ENCODE measurements at regions not wholly inside any gene's neighbourhood (a gene's known extent, or its start where the extent isn't known, plus 50 kb on each side); places are given as distances from the start of the nearest gene placed in this dataset.
"Not testable (repeated sequence)": the region's sequence is repeated elsewhere in the genome, so short reads cannot be mapped to it uniquely, and the experiment has no call there.

DNA sequence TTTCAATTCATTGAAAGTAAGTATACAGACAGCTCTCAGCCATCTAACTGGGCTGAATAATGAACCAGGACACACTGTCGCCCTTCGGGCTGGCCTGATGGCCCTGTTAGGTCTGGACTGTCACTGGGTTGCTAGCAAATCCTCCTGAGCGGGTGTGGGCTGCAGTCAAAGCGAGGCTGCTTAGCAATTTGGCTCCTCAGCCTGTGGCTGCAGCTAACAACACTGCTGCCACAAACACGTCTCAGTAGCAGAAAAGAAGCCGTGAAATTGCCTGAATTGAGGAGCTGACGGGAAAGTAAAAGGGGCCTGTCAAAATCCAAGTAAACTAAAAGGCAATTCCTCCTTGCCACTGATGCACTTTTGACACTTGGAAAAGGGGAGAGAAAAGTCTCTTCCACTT is 72.8 kb downstream of the SMIM20 start:
- Histone ChIP-seq H3K4me3 (IDR thresholded peaks at IDR 0.05; ENCODE audit: insufficient read depth, low read depth, low read length) (no peak overlapping the region), H3K9ac (no peak overlapping the region), H3K79me2 (ENCODE audit: insufficient read depth, low read depth) (no peaks in the 10 kb centered on the region), H3K36me3 (ENCODE audit: insufficient read depth) (no peaks in the 10 kb centered on the region), H3K4me2 (no peak overlapping the region), H3K27me3 (ENCODE audit: insufficient read depth, low read depth) (no peaks in the 10 kb centered on the region), H3K4me1 (ENCODE audit: low read depth, poor library complexity, severe bottlenecking) (peaks cover 8% of the 10 kb centered on the region), H2AFZ (ENCODE audit: low read depth) (no peak overlapping the region), H3K27ac (no peak overlapping the region), H4K20me1 (ENCODE audit: insufficient read depth) (no peaks in the 10 kb centered on the region)
- TF ChIP-seq, protein P1, sequence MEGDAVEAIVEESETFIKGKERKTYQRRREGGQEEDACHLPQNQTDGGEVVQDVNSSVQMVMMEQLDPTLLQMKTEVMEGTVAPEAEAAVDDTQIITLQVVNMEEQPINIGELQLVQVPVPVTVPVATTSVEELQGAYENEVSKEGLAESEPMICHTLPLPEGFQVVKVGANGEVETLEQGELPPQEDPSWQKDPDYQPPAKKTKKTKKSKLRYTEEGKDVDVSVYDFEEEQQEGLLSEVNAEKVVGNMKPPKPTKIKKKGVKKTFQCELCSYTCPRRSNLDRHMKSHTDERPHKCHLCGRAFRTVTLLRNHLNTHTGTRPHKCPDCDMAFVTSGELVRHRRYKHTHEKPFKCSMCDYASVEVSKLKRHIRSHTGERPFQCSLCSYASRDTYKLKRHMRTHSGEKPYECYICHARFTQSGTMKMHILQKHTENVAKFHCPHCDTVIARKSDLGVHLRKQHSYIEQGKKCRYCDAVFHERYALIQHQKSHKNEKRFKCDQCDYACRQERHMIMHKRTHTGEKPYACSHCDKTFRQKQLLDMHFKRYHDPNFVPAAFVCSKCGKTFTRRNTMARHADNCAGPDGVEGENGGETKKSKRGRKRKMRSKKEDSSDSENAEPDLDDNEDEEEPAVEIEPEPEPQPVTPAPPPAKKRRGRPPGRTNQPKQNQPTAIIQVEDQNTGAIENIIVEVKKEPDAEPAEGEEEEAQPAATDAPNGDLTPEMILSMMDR (conservative IDR thresholded peaks at IDR 0.05; ENCODE audit: low read depth, low read length): no peak

DNA sequence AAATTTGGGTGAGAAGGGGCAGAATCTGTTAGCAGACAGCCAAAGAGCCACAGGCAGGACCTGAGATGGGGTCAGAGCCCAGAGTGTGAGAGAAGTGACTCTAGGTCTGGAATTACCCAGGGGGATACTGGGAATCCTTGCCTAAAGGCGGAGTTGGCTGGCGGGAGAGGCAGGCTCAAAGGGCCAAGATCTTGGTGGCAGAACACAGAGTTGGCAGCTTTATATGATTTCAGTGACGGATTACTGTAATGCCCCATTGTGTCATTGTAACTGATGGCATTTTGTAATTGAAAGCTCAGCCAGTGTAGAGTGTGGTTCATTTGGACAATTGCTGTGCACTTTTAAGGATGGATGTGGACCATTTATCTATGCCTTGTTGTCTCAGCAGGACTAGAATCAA is 77.3 kb downstream of the SMIM20 start:
- no peak overlapping the region for H3K4me3 ChIP-seq (IDR thresholded peaks at IDR 0.05; ENCODE audit: insufficient read depth, low read depth, low read length)
- H3K27me3 ChIP-seq (ENCODE audit: insufficient read depth, low read depth): no peaks in the 10 kb centered on the region
- TF ChIP-seq, protein P1 (conservative IDR thresholded peaks at IDR 0.05; ENCODE audit: low read depth, low read length): no peak
- H3K36me3 ChIP-seq (ENCODE audit: insufficient read depth): no peaks in the 10 kb centered on the region
- no peaks in the 10 kb centered on the region for H3K79me2 ChIP-seq (ENCODE audit: insufficient read depth, low read depth)
- no peak overlapping the region for H3K9ac ChIP-seq
- no peak overlapping the region for H2AFZ ChIP-seq (ENCODE audit: low read depth)
- H3K4me2 ChIP-seq: no peak overlapping the region
- H3K4me1 ChIP-seq (ENCODE audit: low read depth, poor library complexity, severe bottlenecking): no peaks in the 10 kb centered on the region
- no peaks in the 10 kb centered on the region for H4K20me1 ChIP-seq (ENCODE audit: insufficient read depth)
- H3K27ac ChIP-seq: no peak overlapping the region

GRCh38 chr4:25993395-25994185 is 79.6 kb downstream of the SMIM20 start:
- no peak overlapping the region for H3K27ac ChIP-seq
- no peak overlapping the region for H3K9ac ChIP-seq
- H4K20me1 ChIP-seq (ENCODE audit: insufficient read depth): no peaks in the 10 kb centered on the region
- H3K27me3 ChIP-seq (ENCODE audit: insufficient read depth, low read depth): no peaks in the 10 kb centered on the region
- no peaks in the 10 kb centered on the region for H3K4me1 ChIP-seq (ENCODE audit: low read depth, poor library complexity, severe bottlenecking)
- TF ChIP-seq, protein P1 (conservative IDR thresholded peaks at IDR 0.05; ENCODE audit: low read depth, low read length): peak; percentile 23; the same call in 1 of the 2 replicates
- no peaks in the 10 kb centered on the region for H3K36me3 ChIP-seq (ENCODE audit: insufficient read depth)
- H2AFZ ChIP-seq (ENCODE audit: low read depth): no peak overlapping the region
- H3K79me2 ChIP-seq (ENCODE audit: insufficient read depth, low read depth): no peaks in the 10 kb centered on the region
- no peak overlapping the region for H3K4me2 ChIP-seq
- no peak overlapping the region for H3K4me3 ChIP-seq (IDR thresholded peaks at IDR 0.05; ENCODE audit: insufficient read depth, low read depth, low read length)

DNA sequence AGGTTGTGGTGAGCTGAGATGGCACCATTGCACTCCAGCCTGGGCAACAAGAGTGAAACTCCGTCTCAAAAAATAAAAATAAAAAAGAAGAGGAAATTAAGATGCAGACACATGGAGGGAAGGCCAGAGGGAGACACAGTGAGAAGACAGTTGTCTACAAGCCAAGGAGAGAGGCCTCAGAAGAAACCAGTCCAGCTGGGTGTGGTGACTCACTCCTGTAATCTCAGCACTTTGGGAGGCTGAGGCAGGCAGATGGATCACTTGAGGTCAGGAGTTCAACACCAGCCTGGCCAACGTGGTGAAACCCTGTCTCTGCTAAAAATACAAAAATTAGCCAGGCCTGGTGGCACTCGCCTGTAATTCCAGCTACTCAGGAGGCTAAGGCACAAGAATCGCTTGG is 80.6 kb downstream of the SMIM20 start:
- not testable (repeated sequence) for H3K36me3 ChIP-seq (ENCODE audit: insufficient read depth); H3K79me2 ChIP-seq (ENCODE audit: insufficient read depth, low read depth); H3K4me1 ChIP-seq (ENCODE audit: low read depth, poor library complexity, severe bottlenecking); H3K4me2 ChIP-seq; H2AFZ ChIP-seq (ENCODE audit: low read depth); H3K27ac ChIP-seq; H3K9ac ChIP-seq; H4K20me1 ChIP-seq (ENCODE audit: insufficient read depth); H3K27me3 ChIP-seq (ENCODE audit: insufficient read depth, low read depth); H3K4me3 ChIP-seq (IDR thresholded peaks at IDR 0.05; ENCODE audit: insufficient read depth, low read depth, low read length)

- no peak overlapping the region for H3K4me3 ChIP-seq (IDR thresholded peaks at IDR 0.05; ENCODE audit: insufficient read depth, low read depth, low read length)
- H3K4me2 ChIP-seq: no peak overlapping the region
- H3K27me3 ChIP-seq (ENCODE audit: insufficient read depth, low read depth): no peaks in the 10 kb centered on the region
- H3K9ac ChIP-seq: no peak overlapping the region
- no peaks in the 10 kb centered on the region for H3K4me1 ChIP-seq (ENCODE audit: low read depth, poor library complexity, severe bottlenecking)
- TF ChIP-seq, protein P1 (conservative IDR thresholded peaks at IDR 0.05; ENCODE audit: low read depth, low read length): no peak
- H3K79me2 ChIP-seq (ENCODE audit: insufficient read depth, low read depth): no peaks in the 10 kb centered on the region
- H3K27ac ChIP-seq: no peak overlapping the region
- H2AFZ ChIP-seq (ENCODE audit: low read depth): no peak overlapping the region
- H4K20me1 ChIP-seq (ENCODE audit: insufficient read depth): no peaks in the 10 kb centered on the region
- H3K36me3 ChIP-seq (ENCODE audit: insufficient read depth): no peaks in the 10 kb centered on the region
These were observed 86.4 kb downstream of the SMIM20 start for GRCh38 chr4:26000274-26000950.

All from KMS-11 (cell line).